Cardiac fibroblast (primary cell): ENCODE measurements at regions not wholly inside any gene's neighbourhood (a gene's known extent, or its start where the extent isn't known, plus 50 kb on each side); places are given as distances from the start of the nearest gene placed in this dataset.

Experiments
- DNase-seq, 2 donors: peaks; one replicate each; pipeline versions ENCODE4 v3.0.0 to v3.0.0-alpha.2; 2010; ENCODE audit warnings: low read depth in 2 of 2
- H3K4me3 ChIP-seq, 2 donors: replicated peaks in 1 of 2; 1 replicate in 1 of 2; 2 replicates in 1 of 2; pipeline ENCODE4 v1.5.1; 2011; ENCODE audit warnings: low read depth in 2 of 2, low read length in 2 of 2, mild to moderate bottlenecking in 2 of 2, moderate library complexity in 1 of 2
- TF ChIP-seq, protein P1 (sequence below): IDR thresholded peaks from one replicate; pipeline ENCODE4 v1.5.1; 2011; ENCODE audit warnings: low read depth, mild to moderate bottlenecking, low read length, inconsistent platforms

DNA sequence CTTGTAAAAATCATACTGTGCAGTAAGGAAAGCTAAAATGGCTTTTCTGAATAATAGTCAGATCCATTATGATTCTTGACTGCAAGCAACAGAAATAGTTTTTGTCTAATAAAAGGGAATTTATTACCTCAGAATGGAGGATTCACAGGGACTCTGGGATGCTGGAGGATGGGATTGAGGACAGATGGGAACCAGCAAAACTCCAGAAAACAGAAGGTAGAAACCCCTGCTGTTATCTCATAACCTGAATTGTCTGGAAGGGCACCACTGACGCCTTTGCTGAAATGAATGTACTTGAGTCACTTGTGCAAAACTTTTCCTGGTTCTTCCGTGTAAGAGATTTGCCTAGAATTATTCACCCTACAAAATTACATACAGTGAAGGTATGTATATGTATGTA is 58.6 kb upstream of the DMAC1 start:
- DNase-seq = no peak
- no peak overlapping the region for H3K4me3 ChIP-seq
- TF ChIP-seq, protein P1, sequence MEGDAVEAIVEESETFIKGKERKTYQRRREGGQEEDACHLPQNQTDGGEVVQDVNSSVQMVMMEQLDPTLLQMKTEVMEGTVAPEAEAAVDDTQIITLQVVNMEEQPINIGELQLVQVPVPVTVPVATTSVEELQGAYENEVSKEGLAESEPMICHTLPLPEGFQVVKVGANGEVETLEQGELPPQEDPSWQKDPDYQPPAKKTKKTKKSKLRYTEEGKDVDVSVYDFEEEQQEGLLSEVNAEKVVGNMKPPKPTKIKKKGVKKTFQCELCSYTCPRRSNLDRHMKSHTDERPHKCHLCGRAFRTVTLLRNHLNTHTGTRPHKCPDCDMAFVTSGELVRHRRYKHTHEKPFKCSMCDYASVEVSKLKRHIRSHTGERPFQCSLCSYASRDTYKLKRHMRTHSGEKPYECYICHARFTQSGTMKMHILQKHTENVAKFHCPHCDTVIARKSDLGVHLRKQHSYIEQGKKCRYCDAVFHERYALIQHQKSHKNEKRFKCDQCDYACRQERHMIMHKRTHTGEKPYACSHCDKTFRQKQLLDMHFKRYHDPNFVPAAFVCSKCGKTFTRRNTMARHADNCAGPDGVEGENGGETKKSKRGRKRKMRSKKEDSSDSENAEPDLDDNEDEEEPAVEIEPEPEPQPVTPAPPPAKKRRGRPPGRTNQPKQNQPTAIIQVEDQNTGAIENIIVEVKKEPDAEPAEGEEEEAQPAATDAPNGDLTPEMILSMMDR = no peak

DNA sequence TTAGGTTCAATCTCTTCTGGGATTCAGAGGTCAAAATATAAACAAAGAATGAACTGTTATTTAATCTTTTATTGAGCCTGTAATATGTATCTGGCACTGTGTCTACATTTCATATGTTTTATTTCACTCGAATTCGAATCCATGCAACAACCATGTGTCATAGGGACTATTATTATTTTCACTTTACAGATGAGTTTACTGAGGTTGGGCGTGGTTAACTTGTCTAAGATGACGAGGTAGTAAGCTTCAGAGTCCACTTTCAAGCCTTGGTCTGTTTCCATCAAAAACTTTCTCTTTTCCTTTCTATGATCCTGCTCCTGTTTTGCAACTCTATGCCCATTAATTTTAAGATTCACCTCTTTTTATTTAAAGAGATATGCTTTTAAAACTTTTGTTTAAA is 55.2 kb upstream of the DMAC1 start:
- no peak overlapping the region for H3K4me3 ChIP-seq
- TF ChIP-seq, protein P1 = no peak
- DNase-seq = no peak
